Muscle layer of duodenum (tissue), 2 donors: ENCODE measurements at regions not wholly inside any gene's neighbourhood (a gene's known extent, or its start where the extent isn't known, plus 50 kb on each side); places are given as distances from the start of the nearest gene placed in this dataset.

Source experiments
- H3K27ac ChIP-seq: one replicate; pipeline ENCODE4 v1.7.0; 2013; ENCODE audit warnings: mild to moderate bottlenecking, low read length
- H3K27me3 ChIP-seq: one replicate; pipeline ENCODE4 v1.7.0; 2013; ENCODE audit warnings: low read depth, mild to moderate bottlenecking, control low read depth, low read length
- H3K36me3 ChIP-seq, 2 donors: one replicate each; pipeline ENCODE4 v1.7.0; 2013; ENCODE audit warnings: low read length in 2 of 2, control low read depth in 1 of 2, mild to moderate bottlenecking in 1 of 2; ENCODE audit not compliant: insufficient read depth in 2 of 2, control insufficient read depth in 1 of 2
- H3K4me1 ChIP-seq, 2 donors: one replicate each; pipeline ENCODE4 v1.7.0; 2013; ENCODE audit warnings: low read length in 2 of 2, mild to moderate bottlenecking in 2 of 2, control low read depth in 1 of 2, moderate library complexity in 1 of 2; ENCODE audit not compliant: insufficient read depth in 2 of 2, control insufficient read depth in 1 of 2
- H3K4me3 ChIP-seq, 2 donors: one replicate each; pipeline ENCODE4 v1.7.0; 2013; ENCODE audit warnings: low read length in 2 of 2, low read depth in 1 of 2, mild to moderate bottlenecking in 1 of 2
- H3K9me3 ChIP-seq, 2 donors: one replicate each; pipeline ENCODE4 v1.7.0; 2013; ENCODE audit warnings: low read length in 2 of 2, control low read depth in 1 of 2, mild to moderate bottlenecking in 1 of 2; ENCODE audit not compliant: control insufficient read depth in 1 of 2
- donor health status: healthy.

GRCh38 chr22:27370269-27370668 is 431.3 kb downstream of the MN1 start:
- H3K4me1 ChIP-seq: no peaks in the 10 kb centered on the region
- H3K36me3 ChIP-seq: no peaks in the 10 kb centered on the region
- H3K27me3 ChIP-seq: no peaks in the 10 kb centered on the region
- no peaks in the 10 kb centered on the region for H3K9me3 ChIP-seq
- H3K4me3 ChIP-seq: no peak overlapping the region
- H3K27ac ChIP-seq: no peak overlapping the region

- Histone ChIP-seq H3K27me3 (no peaks in the 10 kb centered on the region), H3K9me3 (no peaks in the 10 kb centered on the region), H3K4me3 (no peak overlapping the region), H3K27ac (no peak overlapping the region), H3K36me3 (no peaks in the 10 kb centered on the region), H3K4me1 (no peaks in the 10 kb centered on the region)
Observed at GRCh38 chr22:27370987-27371386, 430.6 kb downstream of the MN1 start.

DNA sequence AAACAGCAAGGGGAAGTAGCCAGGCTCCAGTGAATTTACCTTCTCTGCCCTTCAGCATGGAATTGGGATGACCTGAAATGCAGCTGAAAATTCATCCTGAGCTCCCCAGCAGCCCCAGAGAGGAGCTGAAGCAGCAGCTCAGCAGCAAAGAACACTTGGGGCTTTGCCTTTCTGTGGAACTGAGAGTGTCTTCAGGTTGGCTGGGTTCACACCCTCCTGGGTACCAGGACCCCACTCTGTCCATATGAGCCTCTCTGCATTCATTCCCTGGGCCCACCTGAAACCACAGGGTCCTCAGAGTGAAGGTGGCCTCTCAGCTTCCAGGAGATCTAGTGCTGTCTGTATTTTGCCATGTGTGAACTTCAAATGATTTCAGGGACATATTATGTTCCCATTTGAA is 429.2 kb downstream of the MN1 start:
- no peaks in the 10 kb centered on the region for H3K27me3 ChIP-seq
- H3K36me3 ChIP-seq: no peaks in the 10 kb centered on the region
- H3K4me1 ChIP-seq: no peaks in the 10 kb centered on the region
- H3K4me3 ChIP-seq: no peak overlapping the region
- H3K9me3 ChIP-seq: no peaks in the 10 kb centered on the region
- H3K27ac ChIP-seq: no peak overlapping the region

- no peaks in the 10 kb centered on the region for H3K4me1 ChIP-seq
- no peak overlapping the region for H3K4me3 ChIP-seq
- no peaks in the 10 kb centered on the region for H3K36me3 ChIP-seq
- no peak overlapping the region for H3K27ac ChIP-seq
- no peaks in the 10 kb centered on the region for H3K9me3 ChIP-seq
- H3K27me3 ChIP-seq: no peaks in the 10 kb centered on the region
Observed at GRCh38 chr22:27372969-27373670, 428.4 kb downstream of the MN1 start.

GRCh38 chr22:27377501-27378295 is 423.9 kb downstream of the MN1 start:
- Histone ChIP-seq H3K27ac (no peak overlapping the region), H3K4me3 (no peak overlapping the region), H3K4me1 (peaks cover 0 to 6% of the 10 kb centered on the region in 2 donors), H3K27me3 (no peaks in the 10 kb centered on the region), H3K36me3 (no peaks in the 10 kb centered on the region), H3K9me3 (no peaks in the 10 kb centered on the region)

- Histone ChIP-seq H3K9me3 (no peaks in the 10 kb centered on the region), H3K27me3 (no peaks in the 10 kb centered on the region), H3K4me1 (peaks cover 0 to 6% of the 10 kb centered on the region in 2 donors), H3K27ac (no peak overlapping the region), H3K4me3 (no peak overlapping the region), H3K36me3 (no peaks in the 10 kb centered on the region)
Observed at GRCh38 chr22:27378311-27378800, 423.2 kb downstream of the MN1 start.

- Histone ChIP-seq H3K27ac (no peak overlapping the region), H3K36me3 (no peaks in the 10 kb centered on the region), H3K9me3 (no peaks in the 10 kb centered on the region), H3K27me3 (peaks cover under 1% of the 10 kb centered on the region), H3K4me3 (no peak overlapping the region), H3K4me1 (peaks cover 0 to 6% of the 10 kb centered on the region in 2 donors)
Observed at GRCh38 chr22:27378995-27379394, 422.6 kb downstream of the MN1 start.

DNA sequence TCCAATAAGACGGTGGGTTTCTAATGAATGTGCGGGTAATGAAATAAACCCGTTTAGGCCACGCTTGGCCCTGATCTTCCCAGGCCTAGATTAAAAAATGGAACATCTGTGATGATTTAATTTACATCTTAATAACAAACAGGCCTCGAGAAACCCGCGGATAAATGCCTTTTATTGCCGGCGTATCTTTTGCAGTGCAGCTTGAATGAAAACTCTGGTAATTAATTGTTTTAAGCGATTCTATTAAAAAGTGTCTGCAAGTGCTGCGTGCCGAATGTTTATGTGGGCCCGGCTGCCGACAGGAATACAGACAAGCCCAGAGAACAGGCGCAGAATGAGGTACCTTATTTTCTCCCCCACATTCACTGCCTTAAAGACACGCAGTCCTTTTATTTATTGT is 420.7 kb downstream of the MN1 start:
- Histone ChIP-seq H3K27ac (no peak overlapping the region), H3K27me3 (peaks cover 5% of the 10 kb centered on the region), H3K9me3 (no peaks in the 10 kb centered on the region), H3K4me1 (peaks cover 0 to 6% of the 10 kb centered on the region in 2 donors), H3K36me3 (no peaks in the 10 kb centered on the region), H3K4me3 (no peak overlapping the region)

GRCh38 chr22:27381552-27381951 is 420.0 kb downstream of the MN1 start:
- Histone ChIP-seq H3K4me1 (peaks cover 0 to 6% of the 10 kb centered on the region in 2 donors), H3K27me3 (peaks cover 5% of the 10 kb centered on the region), H3K4me3 (no peak overlapping the region), H3K27ac (no peak overlapping the region), H3K9me3 (no peaks in the 10 kb centered on the region), H3K36me3 (no peaks in the 10 kb centered on the region)

DNA sequence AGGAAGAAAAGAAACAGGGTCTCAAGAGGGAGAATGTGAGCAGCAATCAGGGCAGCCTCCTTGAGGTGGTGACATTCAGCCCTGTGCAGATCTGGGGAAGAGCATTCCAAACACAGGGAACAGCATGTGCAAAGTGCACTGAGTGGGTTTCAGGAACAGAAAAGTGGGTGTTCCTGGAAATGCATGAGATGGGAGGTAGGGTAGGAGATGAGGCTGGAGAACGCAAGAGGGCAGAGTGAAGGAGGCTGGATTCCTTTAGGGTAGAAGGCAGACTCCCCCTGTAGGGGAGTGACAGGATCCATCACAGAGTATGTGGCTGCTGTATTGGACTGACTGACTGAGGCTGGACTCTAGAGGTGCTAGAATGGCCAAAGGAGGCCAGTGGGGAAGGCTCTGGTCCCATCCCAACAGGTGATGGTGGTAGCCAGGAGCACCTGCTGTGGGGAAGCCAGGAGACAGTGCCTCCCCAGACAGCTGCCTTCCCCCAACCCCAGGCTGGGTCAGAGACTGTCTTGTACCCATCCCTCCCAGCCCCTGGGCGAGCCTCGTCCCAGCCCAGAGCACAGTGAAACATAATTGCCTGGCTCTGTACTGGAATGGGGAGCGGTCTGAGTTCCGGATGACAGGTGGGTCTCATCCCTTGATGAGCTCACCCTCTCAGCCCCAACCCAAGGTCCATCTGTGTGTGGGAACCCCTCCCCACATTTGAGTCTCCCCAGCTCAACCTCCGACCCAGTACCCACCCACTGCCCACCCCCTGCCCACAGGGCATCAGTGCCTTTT is 419.4 kb downstream of the MN1 start:
- Histone ChIP-seq H3K27me3 (peaks cover 5% of the 10 kb centered on the region), H3K4me1 (peaks cover 0 to 6% of the 10 kb centered on the region in 2 donors), H3K4me3 (no peak overlapping the region)

GRCh38 chr22:27382947-27383346 is 418.6 kb downstream of the MN1 start:
- no peak overlapping the region for H3K27ac ChIP-seq
- no peak overlapping the region for H3K4me3 ChIP-seq
- H3K4me1 ChIP-seq: peaks cover 0 to 6% of the 10 kb centered on the region in 2 donors
- no peaks in the 10 kb centered on the region for H3K9me3 ChIP-seq
- H3K36me3 ChIP-seq: no peaks in the 10 kb centered on the region
- peaks cover 5% of the 10 kb centered on the region for H3K27me3 ChIP-seq

More for the DNA sequence above, 419.4 kb downstream of the MN1 start:
- Histone ChIP-seq H3K27ac (no peak overlapping the region), H3K36me3 (no peaks in the 10 kb centered on the region), H3K9me3 (no peaks in the 10 kb centered on the region)
